Endothelial cell of hepatic sinusoid (primary cell): ENCODE measurements at regions not wholly inside any gene's neighbourhood (a gene's known extent, or its start where the extent isn't known, plus 50 kb on each side); places are given as distances from the start of the nearest gene placed in this dataset.
"Not testable (repeated sequence)": the region's sequence is repeated elsewhere in the genome, so short reads cannot be mapped to it uniquely, and the experiment has no call there.

Experiments used
- in situ Hi-C: cut with HindIII; loops from 2 replicates; pipeline ENCODE4 v1.10.0; 2017; ENCODE audit warnings: low sequenced_read_pairs

GRCh38 chr5:68116408-68116807 lies 99.1 kb upstream of the PIK3R1 start:
- in situ Hi-C loops = no loop called here

- in situ Hi-C loops = no loop called here
Observed at GRCh38 chr5:68115584-68115983, 100.0 kb upstream of the PIK3R1 start.

- in situ Hi-C loops = no loop called here
Observed at GRCh38 chr5:68114378-68115040, 101.0 kb upstream of the PIK3R1 start.

GRCh38 chr5:68112658-68113057 lies 102.9 kb upstream of the PIK3R1 start:
- in situ Hi-C loops = no loop called here

GRCh38 chr5:68110894-68111293 lies 104.7 kb upstream of the PIK3R1 start:
- in situ Hi-C loops = no loop called here

- in situ Hi-C loops = no loop called here
Observed at GRCh38 chr5:68110264-68110663, 105.3 kb upstream of the PIK3R1 start.

GRCh38 chr5:68104217-68104616 lies 111.3 kb upstream of the PIK3R1 start:
- in situ Hi-C loops = not testable (repeated sequence)

- in situ Hi-C loops = not testable (repeated sequence)
Observed at GRCh38 chr5:68103297-68103696, 112.3 kb upstream of the PIK3R1 start.

GRCh38 chr5:68099327-68099726 lies 116.2 kb upstream of the PIK3R1 start:
- in situ Hi-C loops = no loop called here

GRCh38 chr5:68093455-68094159 lies 121.9 kb upstream of the PIK3R1 start:
- in situ Hi-C loops = no loop called here

GRCh38 chr5:68088302-68088701 lies 127.3 kb upstream of the PIK3R1 start:
- in situ Hi-C loops = no loop called here

- in situ Hi-C loops = no loop called here
Observed at GRCh38 chr5:68087866-68088265, 127.7 kb upstream of the PIK3R1 start.

GRCh38 chr5:68086857-68087256 lies 128.7 kb upstream of the PIK3R1 start:
- in situ Hi-C loops = no loop called here

- in situ Hi-C loops = no loop called here
Observed at GRCh38 chr5:68086439-68086838, 129.1 kb upstream of the PIK3R1 start.

GRCh38 chr5:68084396-68084795 lies 131.2 kb upstream of the PIK3R1 start:
- in situ Hi-C loops = no loop called here

- in situ Hi-C loops = no loop called here
Observed at GRCh38 chr5:68080282-68081050, 135.1 kb upstream of the PIK3R1 start.

GRCh38 chr5:68077349-68077894 lies 138.1 kb upstream of the PIK3R1 start:
- in situ Hi-C loops = no loop called here

- in situ Hi-C loops = no loop called here
Observed at GRCh38 chr5:68074633-68075032, 140.9 kb upstream of the PIK3R1 start.

- in situ Hi-C loops = no loop called here
Observed at GRCh38 chr5:68074048-68074632, 141.4 kb upstream of the PIK3R1 start.

GRCh38 chr5:68071736-68072135 lies 143.8 kb upstream of the PIK3R1 start:
- in situ Hi-C loops = no loop called here

GRCh38 chr5:68071282-68071632 lies 144.3 kb upstream of the PIK3R1 start:
- in situ Hi-C loops = no loop called here
